ENCODE measurements at regions not wholly inside any gene's neighbourhood (a gene's known extent, or its start where the extent isn't known, plus 50 kb on each side); places are given as distances from the start of the nearest gene placed in this dataset.

- Histone ChIP-seq H3K27me3 (replicated peaks; ENCODE audit: control insufficient read depth, insufficient read depth, low read length) (no peaks in the 10 kb centered on the region), H3K4me3 (replicated peaks; ENCODE audit: low read depth, low read length) (no peak overlapping the region), H3K36me3 (ENCODE audit: control insufficient read depth, insufficient read depth, low read length) (no peaks in the 10 kb centered on the region)
- DNase-seq (ENCODE audit: extremely low read depth, insufficient read length), result no peak
- TF ChIP-seq, protein P1, sequence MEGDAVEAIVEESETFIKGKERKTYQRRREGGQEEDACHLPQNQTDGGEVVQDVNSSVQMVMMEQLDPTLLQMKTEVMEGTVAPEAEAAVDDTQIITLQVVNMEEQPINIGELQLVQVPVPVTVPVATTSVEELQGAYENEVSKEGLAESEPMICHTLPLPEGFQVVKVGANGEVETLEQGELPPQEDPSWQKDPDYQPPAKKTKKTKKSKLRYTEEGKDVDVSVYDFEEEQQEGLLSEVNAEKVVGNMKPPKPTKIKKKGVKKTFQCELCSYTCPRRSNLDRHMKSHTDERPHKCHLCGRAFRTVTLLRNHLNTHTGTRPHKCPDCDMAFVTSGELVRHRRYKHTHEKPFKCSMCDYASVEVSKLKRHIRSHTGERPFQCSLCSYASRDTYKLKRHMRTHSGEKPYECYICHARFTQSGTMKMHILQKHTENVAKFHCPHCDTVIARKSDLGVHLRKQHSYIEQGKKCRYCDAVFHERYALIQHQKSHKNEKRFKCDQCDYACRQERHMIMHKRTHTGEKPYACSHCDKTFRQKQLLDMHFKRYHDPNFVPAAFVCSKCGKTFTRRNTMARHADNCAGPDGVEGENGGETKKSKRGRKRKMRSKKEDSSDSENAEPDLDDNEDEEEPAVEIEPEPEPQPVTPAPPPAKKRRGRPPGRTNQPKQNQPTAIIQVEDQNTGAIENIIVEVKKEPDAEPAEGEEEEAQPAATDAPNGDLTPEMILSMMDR (IDR thresholded peaks at IDR 0.05; ENCODE audit: insufficient read depth, low read length, poor library complexity, severe bottlenecking), result no peak
These were observed 345.0 kb downstream of the GABRB2 start for GRCh38 chr5:161201558-161201957.

DNA sequence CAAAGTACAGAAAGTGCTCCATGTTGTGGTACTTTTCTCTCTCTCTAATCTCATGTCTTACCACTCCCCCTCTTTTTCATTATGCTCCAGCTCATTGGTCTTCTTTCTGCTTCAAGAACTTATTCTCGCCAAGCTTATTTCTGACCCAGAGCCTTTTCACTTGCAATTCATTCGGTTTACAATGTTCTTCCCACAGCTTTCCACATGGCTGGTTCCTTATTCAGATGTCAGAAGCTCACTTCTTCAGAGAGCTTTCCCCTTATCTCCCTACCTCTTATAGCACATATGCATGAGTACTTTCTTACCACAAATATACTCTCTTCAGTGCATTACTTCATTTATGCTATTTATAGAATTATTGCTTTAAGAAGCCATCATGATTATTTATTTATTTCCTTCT is 338.8 kb upstream of the ATP10B start:
- TF ChIP-seq, protein P1 (IDR thresholded peaks at IDR 0.05; ENCODE audit: insufficient read depth, low read length, poor library complexity, severe bottlenecking), result no peak
- H3K27me3 ChIP-seq (replicated peaks; ENCODE audit: control insufficient read depth, insufficient read depth, low read length), result no peaks in the 10 kb centered on the region
- DNase-seq (ENCODE audit: extremely low read depth, insufficient read length), result no peak

GRCh38 chr5:161190086-161190485 is 338.1 kb upstream of the ATP10B start:
- H3K36me3 ChIP-seq (ENCODE audit: control insufficient read depth, insufficient read depth, low read length), result no peaks in the 10 kb centered on the region
- H3K4me3 ChIP-seq (replicated peaks; ENCODE audit: low read depth, low read length), result no peak overlapping the region
- no peaks in the 10 kb centered on the region for H3K27me3 ChIP-seq (replicated peaks; ENCODE audit: control insufficient read depth, insufficient read depth, low read length)
- TF ChIP-seq, protein P1 (IDR thresholded peaks at IDR 0.05; ENCODE audit: insufficient read depth, low read length, poor library complexity, severe bottlenecking), result no peak
- DNase-seq (ENCODE audit: extremely low read depth, insufficient read length), result no peak

More for the DNA sequence above, 338.8 kb upstream of the ATP10B start:
- no peak overlapping the region for H3K4me3 ChIP-seq (replicated peaks; ENCODE audit: low read depth, low read length)
- no peaks in the 10 kb centered on the region for H3K36me3 ChIP-seq (ENCODE audit: control insufficient read depth, insufficient read depth, low read length)

DNA sequence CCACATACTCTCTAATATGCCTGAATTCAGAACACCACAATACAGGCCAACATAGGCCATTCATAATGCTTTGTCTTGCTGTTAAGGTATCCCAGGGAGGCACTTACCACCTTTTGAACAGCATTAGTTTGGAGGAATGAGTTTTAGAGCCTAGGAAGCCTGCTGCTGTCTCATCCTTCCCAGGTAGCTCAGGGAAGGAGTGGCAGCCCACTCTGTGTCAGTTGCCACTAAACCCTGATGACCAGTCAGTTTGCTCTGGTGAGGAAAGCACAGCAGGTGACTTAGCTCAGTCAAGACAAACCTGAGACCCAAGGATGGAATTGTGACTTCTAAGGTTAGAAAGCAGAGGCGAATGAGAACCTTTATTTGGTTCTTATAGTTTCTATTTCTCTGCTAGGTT is 337.4 kb upstream of the ATP10B start:
- H3K36me3 ChIP-seq (ENCODE audit: control insufficient read depth, insufficient read depth, low read length), result no peaks in the 10 kb centered on the region
- TF ChIP-seq, protein P1 (IDR thresholded peaks at IDR 0.05; ENCODE audit: insufficient read depth, low read length, poor library complexity, severe bottlenecking), result no peak
- H3K4me3 ChIP-seq (replicated peaks; ENCODE audit: low read depth, low read length), result no peak overlapping the region
- H3K27me3 ChIP-seq (replicated peaks; ENCODE audit: control insufficient read depth, insufficient read depth, low read length), result no peaks in the 10 kb centered on the region
- DNase-seq (ENCODE audit: extremely low read depth, insufficient read length), result no peak

- no peak for DNase-seq (ENCODE audit: extremely low read depth, insufficient read length)
- Histone ChIP-seq H3K4me3 (replicated peaks; ENCODE audit: low read depth, low read length) (no peak overlapping the region), H3K36me3 (ENCODE audit: control insufficient read depth, insufficient read depth, low read length) (no peaks in the 10 kb centered on the region), H3K27me3 (replicated peaks; ENCODE audit: control insufficient read depth, insufficient read depth, low read length) (no peaks in the 10 kb centered on the region)
- TF ChIP-seq, protein P1 (IDR thresholded peaks at IDR 0.05; ENCODE audit: insufficient read depth, low read length, poor library complexity, severe bottlenecking), result no peak
These were observed 331.5 kb upstream of the ATP10B start for GRCh38 chr5:161183559-161183958.

DNA sequence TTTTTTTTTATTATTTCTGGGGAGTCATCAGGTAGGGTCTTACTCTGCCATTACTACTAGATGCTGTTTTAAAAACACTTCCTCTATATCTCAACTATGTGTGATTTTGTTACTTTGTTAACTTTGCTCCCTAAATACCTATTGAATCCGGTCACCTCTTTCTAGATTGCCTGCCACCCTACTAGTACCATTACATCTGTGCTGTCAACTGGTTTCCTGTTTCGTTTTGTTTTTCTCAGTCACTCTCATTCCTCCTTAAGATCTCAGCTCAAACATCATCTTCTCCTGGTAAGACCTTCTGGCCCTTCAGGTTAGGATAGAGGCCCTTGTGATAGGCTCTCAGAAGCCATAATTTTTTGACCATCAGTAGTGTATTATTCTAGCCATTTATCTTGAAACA is 324.2 kb upstream of the ATP10B start:
- no peaks in the 10 kb centered on the region for H3K36me3 ChIP-seq (ENCODE audit: control insufficient read depth, insufficient read depth, low read length)
- TF ChIP-seq, protein P1 (IDR thresholded peaks at IDR 0.05; ENCODE audit: insufficient read depth, low read length, poor library complexity, severe bottlenecking), result no peak
- DNase-seq (ENCODE audit: extremely low read depth, insufficient read length), result no peak
- no peaks in the 10 kb centered on the region for H3K27me3 ChIP-seq (replicated peaks; ENCODE audit: control insufficient read depth, insufficient read depth, low read length)
- no peak overlapping the region for H3K4me3 ChIP-seq (replicated peaks; ENCODE audit: low read depth, low read length)

All from GM06990 (cell line).